HG03565 (cell line): ENCODE measurements at regions not wholly inside any gene's neighbourhood (a gene's known extent, or its start where the extent isn't known, plus 50 kb on each side); places are given as distances from the start of the nearest gene placed in this dataset.
"Not testable (repeated sequence)": the region's sequence is repeated elsewhere in the genome, so short reads cannot be mapped to it uniquely, and the experiment has no call there.

Source experiments
- ATAC-seq: cut with Tn5 transposase; IDR thresholded peaks from one replicate; pipeline ENCODE4 v1.9.1; 2021; ENCODE audit warnings: mild to moderate bottlenecking, moderate library complexity; ENCODE audit not compliant: unreplicated experiment

DNA sequence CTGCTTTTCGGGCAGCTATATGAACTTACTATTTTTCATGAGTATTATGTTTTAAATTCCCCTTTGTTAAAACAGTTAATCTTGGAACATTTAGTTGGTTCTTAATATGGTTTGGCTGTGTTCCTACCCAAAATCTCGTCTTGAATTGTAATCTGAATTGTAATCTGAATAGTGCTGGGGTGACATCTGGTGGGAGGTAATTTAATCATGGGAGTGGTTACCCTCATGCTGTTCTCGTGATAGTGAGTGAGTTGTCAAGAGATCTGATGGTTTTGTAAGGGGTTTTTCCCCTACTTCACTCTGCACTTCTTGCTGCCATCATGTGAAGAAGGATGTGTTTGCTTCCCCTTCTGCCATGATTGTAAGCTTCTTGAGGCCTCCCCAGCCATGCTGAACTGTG lies 305.4 kb upstream of the MAP3K7 start:
- no peak for ATAC-seq

- no peak for ATAC-seq
These were observed 304.5 kb upstream of the MAP3K7 start for GRCh38 chr6:90891355-90891754.

DNA sequence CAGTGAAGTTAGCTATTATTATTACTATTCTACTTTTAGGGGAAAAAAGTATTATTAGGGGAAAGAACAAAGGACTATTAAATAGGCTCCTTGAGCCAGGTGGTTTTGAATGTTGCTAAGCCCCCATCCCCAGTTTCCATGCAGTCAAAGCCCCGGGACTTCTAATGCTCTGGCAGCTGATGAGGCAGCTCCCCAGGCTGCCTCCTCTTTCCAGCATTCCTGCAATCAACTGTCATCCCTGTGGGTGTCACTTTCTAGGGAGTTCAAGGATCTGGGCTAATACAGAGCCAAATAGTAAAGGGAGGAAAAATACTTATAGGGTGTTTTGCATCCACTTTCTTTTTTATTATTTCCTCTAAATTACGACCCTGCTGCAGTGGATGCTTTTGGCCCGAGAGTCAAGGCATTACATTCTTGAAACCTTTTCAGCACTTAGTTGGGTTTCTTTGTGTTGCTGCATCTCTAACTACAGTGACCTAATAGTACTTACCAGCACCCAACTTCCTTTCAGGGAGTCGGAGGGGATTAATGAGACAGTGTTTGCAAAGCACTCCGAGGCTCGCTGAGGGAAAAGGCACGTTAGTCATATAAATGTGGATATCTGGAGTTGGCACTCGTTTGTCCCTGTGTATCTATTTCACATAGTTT lies 303.9 kb upstream of the MAP3K7 start:
- no peak for ATAC-seq

DNA sequence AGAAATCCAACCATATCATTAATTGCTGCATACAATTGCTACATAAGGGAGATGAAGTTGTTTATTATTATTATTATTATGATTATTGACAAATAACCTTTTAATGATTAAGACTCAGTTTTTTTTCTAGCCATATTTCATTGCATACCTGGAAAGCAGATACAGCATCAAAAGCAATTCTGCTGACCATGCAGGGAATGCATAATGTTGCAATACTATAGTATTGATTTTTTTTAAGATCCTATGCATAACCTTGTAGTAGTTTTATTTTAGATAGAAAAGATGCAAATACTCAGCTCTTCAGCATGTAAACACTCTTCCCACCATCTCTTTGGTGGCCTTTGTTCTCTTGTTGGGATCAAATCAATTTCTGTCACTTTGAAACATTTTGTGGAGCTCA lies 300.9 kb upstream of the MAP3K7 start:
- ATAC-seq: no peak

GRCh38 chr6:90885611-90886056 lies 298.8 kb upstream of the MAP3K7 start:
- no peak for ATAC-seq

GRCh38 chr6:90885137-90885536 lies 298.3 kb upstream of the MAP3K7 start:
- not testable (repeated sequence) for ATAC-seq

DNA sequence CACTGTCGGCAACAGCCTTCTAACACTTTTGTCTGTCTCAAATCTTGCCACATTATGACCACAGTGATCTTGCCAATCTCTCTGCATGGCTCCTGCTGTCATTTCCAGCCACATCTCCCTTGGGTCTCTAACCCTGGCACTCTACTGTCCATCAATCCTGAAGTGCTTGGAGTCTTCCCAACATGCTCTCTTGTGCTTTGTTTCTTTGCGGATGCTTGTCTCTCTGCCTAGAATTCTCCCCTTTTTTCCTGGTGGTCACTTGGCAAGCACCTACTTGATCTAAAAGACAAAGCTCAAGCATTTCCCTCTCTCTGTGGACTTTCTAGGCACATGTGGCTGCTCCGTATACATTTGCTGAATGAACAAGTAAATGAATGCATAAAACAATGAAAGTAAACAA lies 290.7 kb upstream of the MAP3K7 start:
- no peak for ATAC-seq

- no peak for ATAC-seq
These were observed 288.1 kb upstream of the MAP3K7 start for GRCh38 chr6:90874931-90875330.

DNA sequence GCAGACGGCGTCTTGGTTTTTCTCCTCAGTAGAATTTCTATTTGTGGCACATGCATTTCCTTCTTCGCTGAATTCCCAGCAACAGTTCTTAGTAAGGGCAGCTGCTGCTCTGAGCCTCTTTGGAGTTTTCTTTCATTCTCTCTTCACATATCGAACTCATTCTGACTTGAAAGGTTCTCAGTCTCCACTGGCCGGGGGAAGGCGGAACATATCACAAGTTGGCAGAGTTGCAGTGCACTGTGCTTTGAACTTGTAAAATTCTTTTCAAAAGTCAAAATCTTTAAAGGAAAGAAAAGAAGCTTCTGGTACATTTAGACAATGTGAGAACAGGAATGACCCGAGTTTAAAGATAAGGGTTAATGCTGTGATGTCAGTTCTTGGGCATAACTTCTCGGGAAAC lies 286.1 kb upstream of the MAP3K7 start:
- ATAC-seq: no peak

GRCh38 chr6:90870561-90870960 lies 283.7 kb upstream of the MAP3K7 start:
- no peak for ATAC-seq

DNA sequence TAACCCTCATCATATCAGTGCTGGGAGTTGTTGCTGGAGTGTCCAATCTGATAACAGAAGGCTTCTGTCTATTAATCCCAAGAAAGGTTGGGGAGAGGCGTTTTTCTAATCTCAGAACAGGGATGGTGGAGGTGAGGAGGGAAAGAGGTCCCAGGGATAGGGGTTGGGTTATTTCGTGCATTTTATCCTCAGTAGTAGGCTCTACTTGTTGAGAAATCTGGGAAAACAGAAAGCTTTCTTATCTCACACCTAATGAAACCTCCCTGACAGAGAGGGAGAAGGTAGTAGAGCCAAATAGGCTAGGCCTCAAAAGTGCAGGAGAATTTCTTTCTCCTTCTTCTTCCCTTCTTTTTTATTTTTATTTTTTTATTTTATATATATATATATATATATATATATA lies 281.8 kb upstream of the MAP3K7 start:
- no peak for ATAC-seq

DNA sequence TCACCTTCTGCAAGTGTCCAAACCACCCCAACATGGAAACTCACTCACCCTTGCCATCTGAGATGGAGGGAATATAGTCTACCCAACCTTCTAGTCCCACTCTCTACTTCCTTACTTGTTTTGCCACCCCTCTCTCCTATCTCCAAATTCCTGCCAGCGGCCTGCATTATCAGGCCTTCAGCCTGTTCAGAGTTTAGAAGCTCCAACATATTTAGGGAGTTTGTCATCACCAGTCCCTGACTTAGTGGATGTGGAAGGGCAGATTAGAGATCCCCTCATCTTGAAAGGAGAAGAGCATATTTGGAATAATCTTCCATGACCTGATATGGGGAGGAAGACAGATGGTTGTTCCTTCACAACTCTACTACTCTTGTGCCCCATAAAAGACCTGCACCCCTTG lies 281.4 kb upstream of the MAP3K7 start:
- ATAC-seq: no peak

- no peak for ATAC-seq
These were observed 278.6 kb upstream of the MAP3K7 start for GRCh38 chr6:90865513-90865912.

DNA sequence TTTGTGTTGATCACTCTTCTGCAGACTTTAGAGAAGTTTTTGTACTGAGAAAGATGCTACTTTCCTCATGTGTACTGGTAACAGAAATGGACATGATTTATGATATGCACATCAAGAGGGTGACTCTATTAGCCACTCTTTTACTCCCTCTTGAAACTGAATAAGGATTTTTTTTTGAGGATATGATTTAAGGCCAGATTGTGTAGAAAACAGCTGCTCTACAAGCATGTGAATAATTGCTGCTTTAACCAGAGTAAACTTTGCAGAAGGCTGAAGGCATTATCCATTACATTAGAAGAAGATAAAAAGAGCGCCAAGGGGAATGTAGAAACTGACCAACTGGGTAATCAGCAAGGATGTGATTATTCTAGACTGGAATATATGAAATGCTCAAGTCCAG lies 276.2 kb upstream of the MAP3K7 start:
- ATAC-seq: no peak

GRCh38 chr6:90860822-90861601 lies 274.1 kb upstream of the MAP3K7 start:
- no peak for ATAC-seq

GRCh38 chr6:90859612-90860011 lies 272.7 kb upstream of the MAP3K7 start:
- ATAC-seq: no peak

- ATAC-seq: no peak
These were observed 272.2 kb upstream of the MAP3K7 start for GRCh38 chr6:90859056-90859455.

DNA sequence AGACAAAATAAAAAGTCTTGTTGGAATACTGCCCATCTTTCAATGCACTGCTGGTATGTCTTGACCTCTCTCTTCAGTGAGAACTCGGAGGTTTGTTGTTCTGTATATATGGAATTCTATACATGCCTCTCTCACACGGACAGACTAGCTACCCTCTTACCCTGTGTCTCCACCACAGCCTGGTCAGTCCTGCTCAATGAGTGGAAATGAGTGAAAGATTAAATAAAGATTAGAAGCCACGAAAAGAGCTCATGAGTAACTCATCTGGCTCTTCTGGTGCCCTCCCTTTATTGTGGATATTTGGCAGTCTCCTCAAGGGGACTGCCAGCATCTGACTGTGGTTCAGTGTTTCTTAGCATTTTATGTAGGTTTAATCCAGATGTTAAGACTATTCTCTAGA lies 262.8 kb upstream of the MAP3K7 start:
- ATAC-seq: no peak

DNA sequence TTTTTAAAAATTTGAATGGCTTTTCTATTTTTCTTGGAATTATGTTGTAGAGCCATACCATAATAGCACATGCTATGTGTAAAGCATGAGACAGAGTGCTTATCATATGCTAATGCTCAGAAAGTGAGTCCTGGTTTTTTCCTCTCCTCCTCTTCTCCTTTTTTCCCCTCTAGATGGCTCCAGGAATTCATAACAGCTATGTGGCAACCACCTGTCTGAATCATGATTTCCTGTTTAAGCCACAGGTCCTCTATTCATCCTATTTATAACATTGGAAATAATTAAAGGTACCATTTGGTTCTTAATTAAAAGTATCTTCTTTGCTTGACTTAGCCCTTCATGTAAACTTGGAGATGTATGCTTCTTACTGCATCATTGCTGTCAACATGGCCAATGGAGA lies 260.0 kb upstream of the MAP3K7 start:
- ATAC-seq: no peak

DNA sequence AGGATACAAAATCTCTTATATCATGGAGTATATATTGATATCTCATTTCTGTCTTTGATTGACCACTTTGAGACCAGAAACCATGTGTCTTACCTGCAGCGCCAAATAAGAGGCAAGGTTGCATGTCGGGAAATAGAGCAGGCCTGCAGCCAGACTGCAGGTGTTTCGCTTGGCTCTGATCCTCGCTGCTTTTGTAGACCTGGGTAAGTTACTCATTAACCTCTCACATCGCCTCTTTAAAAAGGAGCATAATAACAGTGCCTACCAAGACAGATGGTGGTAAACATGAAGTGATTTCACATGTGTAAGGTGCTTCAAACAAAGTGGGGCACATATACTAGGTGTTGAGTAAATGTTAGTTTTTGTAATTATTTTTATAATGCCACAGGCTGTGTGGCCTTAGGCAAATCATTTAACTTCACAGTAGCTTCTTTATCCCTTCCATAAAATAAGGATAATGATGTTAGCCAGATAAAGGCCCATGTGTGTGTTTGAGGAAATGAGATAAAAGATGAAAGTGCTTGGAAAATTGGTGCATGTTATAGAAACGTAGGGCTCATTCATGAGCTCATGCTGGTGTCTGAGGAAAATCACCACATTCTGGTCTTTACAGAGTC lies 248.8 kb upstream of the MAP3K7 start:
- ATAC-seq: no peak

DNA sequence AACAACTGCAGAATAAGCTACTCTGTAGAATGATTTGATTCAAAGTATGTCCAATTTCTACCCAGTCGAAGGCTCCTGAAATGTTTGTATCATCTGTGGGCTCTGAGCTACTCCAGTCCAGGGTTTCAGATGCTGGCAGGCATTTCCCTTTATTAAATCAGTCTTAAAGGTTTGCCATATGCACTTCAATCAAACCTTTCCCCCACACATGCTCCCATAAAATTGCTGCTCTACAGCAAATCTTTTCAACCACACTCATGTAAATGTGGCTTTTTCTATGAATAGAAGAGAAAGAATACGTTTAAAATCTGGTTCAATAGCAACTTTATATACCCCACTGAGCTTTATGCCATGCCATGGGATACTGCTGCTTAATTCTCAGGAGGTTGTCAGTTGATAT lies 242.4 kb upstream of the MAP3K7 start:
- no peak for ATAC-seq

DNA sequence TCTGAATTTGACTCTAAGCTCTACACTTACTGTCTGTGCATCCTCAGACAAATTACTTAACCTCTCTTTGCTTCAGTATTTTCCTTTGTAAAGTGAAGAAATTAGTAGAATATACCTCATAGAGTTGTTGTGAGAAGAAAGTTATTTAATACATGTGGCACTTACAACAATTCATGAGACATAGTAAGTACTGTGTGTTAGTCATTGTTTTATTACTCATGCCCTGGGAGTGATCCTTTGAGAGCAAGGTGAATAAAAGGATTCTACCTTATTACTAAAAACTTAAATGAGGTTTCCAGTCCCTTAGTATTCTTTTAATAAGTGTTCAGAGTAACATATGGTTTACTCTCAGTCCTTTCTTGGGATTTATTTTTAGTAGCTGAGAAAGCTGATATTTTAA lies 233.6 kb upstream of the MAP3K7 start:
- no peak for ATAC-seq
